Hematopoietic multipotent progenitor cell treated with erythropoietin and hydrocortisone succinate and interleukin-3 and kit ligand, for 4 days (in vitro differentiated cells): ENCODE measurements at regions not wholly inside any gene's neighbourhood (a gene's known extent, or its start where the extent isn't known, plus 50 kb on each side); places are given as distances from the start of the nearest gene placed in this dataset.

Source experiments
- DNase-seq: peaks from one replicate; pipeline ENCODE4 v3.0.0-alpha.2; 2015

DNA sequence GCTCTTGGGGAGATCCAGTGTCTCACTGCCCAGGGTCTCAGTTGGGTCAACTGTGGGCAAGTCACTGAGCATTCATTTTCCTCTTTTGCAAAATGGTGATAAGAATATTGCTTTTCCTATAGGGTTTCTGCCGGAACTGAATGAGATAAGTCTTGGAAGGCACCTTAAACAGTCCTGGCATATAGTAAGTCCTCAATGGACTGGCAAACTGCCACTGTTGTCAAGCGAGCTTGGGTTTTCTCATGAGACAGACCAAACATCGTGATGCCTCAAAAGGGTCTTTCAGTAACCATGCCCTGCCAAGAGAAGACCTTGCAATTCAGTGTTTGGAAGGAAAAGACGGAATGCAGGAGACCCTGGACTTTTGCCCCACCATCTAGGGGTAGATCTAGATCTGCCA is 251.5 kb downstream of the WDR11 start:
- no peak for DNase-seq

DNA sequence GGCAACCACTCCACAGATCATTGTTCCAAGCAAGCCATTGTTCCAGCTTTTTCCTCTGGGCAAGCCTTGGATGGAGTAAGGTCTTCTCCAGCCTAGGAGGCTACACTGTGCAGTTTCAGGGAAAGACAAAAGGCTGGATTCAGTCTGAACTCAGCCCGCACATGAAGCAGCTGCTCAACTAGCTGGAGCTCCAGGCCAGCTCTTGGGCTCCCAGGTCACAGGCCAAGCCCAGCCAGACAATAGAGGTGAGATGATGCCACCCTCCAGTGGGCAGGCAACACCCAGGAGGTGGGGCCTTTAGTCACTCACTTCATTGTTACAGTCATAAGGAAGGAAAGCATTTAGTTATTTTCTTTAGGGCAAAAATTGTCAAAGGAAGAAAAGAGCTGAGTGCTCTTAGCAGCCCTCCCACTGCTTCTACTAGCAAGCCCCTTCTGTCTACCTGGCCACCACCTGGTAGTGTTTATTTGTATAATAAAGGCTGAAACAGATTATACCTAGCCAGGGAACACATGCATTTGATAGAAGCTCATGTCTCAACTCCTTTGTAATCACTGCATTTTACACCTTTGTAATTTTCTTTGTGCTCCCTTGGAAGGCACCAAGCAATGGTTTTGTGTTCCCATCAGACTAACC is 253.4 kb downstream of the WDR11 start:
- DNase-seq = no peak

DNA sequence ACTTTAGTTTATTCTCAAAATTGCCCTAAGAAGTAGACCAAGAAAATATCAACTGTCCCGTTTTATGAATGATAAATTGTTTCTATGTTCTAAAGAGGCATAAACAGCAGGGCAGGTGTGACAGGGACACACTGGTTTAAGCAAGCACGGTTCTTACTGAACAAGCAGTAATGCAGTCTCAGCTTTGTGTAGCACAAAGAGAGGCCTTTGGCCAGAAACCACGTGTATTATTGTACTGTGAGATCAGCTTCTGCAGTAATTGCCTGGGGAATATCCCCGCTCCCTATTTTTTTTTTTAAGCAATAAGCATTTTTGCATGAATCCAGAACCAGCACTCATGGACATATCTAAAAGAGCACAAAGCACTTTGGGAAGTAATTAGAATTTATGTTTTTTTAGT is 255.4 kb downstream of the WDR11 start:
- no peak for DNase-seq

DNA sequence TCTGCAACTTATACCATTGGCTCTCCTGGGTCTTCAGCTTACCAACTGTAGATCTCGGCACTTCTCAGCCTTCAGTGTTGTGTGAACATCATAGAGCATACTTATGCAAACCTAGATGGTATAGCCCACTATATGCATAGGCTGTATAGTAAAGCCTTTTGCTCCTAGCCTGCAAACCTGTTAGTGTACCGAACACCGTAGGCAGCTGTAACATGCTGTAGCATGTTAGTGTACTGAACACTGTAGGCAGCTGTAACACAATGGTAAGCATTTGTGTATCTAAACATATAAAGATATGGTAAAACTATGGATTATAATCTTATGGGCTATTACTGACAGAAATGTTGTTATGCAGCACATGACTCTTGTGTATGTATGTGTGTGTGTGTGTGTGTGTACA is 256.9 kb downstream of the WDR11 start:
- DNase-seq = no peak

DNA sequence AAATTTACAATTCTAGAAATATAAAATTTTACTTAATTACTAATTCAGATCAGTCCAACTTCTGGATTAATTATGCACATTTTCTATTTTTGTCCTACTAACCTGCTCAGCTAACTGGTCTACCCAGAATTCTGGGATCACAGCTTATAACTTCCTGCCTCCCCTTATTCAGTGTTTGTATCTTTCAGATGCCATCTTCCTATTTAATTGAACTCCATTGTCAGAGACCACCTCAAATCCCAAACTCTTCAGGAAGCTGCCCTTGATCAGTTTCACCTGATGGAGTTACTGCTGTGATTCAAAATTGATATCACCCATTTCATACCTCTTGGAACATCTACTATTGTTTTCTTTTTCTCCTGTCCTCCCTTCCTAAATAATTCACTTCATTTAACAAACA is 259.2 kb downstream of the WDR11 start:
- DNase-seq = no peak

DNA sequence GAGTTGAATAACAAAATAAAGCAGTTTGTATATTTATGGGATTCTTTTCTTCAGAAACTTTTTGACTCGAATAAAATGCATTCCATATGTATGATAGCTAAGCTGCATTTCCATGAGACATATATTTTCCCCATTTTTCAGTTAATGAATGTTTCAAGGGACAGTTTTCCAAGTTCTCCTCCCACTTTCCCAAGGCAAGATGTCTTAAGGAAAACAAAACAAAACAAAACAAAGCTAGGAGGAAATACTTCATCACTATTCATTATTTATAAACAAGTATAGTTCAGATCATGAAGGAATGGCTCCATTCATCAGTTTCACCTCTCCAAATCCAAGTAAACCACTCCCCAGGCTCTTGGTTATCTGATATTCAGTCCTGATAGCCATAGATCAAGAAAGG is 261.0 kb downstream of the WDR11 start:
- DNase-seq = no peak

DNA sequence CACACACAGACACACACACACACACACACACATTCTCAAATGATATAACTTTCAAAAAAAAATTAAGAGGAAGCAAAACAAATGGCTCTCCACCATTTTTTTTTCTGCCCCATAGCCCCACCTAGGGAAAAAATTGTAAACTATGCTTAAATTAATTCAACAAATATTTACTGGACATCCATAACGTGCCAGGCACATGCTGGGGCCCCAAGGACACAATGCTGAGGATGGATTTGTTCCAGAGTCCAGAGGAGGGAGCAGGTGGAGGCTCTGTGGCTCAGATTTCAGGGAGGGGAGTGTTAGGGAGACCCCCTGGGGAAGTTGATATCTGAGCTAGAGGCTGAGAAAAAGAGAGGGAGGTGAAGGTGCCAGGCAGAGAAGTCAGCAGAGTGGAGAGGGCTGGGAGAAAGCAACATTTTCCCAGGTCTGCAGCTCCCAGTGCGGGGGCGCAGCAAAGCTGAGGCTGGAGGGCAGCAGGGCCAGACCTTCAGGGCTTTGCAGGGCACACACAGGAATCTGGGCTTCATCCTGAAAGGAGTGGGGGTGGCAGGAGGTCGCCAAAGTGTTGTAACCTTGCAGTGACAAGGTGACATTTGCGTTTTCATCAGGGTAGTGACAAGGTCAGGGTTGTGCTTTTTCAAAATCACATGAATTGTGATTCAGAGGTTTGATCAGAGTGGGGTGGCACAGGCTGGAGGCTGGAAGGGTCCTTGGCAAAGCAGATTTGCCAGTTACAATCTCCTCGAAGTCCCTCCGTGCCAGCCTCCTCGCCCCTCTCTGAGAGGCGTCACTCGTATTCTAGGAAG is 261.6 kb downstream of the WDR11 start:
- no peak for DNase-seq

DNA sequence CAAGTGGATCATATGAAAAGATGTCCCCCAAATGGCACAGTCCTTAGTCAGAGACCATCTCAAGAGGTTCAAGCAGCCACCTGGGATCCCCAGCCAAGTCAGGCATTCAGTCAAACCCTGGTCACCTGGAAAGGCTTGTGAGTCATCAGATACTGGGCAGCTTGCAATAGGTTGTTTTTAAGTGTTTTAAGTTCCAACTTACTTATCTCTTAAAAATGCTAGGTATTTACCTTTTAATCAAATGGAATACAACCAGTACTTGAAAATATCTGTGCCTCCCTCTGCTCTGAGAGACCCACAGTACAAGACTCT is 262.2 kb downstream of the WDR11 start:
- no peak for DNase-seq

DNA sequence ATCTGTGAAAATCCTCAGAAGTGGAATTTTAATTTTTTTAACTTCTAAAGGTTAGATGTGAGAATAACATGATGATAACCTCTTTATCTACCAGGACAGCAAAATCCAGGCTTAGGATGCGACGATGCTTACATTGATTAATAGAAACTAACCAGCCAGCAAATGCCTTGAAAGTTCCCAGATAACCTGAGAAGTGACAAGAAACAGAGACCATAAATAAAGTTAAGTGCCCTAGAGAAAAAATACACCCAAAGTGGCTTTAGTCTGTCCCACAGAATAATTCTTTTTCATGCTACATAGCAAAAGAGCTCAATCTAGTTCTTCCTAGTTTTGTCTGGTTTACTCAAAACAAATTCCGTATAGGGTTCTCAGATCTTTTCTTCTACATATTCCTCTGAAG is 262.7 kb downstream of the WDR11 start:
- no peak for DNase-seq

DNA sequence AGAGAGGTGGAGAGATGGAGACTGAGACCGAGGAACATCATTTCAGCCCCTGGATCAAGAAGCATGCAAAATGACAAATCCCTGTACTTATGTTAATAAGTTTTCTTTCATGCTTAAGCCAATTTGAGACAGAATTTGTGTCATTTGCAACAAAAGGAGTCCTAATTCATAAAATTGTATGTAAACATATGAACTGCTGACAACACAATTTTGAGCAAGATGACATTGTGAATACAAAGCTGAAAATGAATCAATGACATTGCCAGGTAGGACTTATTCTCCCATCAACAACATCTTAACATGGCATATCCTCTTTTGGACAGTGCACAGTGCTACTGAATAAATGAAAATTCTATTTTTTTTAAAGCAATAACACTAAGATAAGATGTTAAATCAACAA is 264.0 kb downstream of the WDR11 start:
- no peak for DNase-seq

DNA sequence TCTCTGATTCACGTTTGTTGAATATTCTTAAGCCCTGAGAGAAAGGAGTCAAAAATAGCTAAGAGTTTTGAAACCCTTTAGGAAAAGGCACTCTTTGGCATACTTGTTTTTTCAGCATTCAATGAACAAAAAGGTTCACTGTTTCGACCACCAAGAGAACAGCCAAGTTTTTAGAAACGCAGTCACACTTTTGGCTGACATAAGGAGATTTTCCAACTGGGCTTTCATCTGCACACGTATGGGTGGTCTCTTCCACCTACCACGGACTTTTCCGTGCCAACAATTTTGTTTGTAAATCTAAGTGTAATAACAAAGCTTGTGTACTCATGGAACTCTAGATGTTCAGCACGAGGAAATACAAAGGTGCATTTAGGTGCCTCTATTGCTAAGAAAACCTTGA is 270.3 kb downstream of the WDR11 start:
- DNase-seq = no peak

DNA sequence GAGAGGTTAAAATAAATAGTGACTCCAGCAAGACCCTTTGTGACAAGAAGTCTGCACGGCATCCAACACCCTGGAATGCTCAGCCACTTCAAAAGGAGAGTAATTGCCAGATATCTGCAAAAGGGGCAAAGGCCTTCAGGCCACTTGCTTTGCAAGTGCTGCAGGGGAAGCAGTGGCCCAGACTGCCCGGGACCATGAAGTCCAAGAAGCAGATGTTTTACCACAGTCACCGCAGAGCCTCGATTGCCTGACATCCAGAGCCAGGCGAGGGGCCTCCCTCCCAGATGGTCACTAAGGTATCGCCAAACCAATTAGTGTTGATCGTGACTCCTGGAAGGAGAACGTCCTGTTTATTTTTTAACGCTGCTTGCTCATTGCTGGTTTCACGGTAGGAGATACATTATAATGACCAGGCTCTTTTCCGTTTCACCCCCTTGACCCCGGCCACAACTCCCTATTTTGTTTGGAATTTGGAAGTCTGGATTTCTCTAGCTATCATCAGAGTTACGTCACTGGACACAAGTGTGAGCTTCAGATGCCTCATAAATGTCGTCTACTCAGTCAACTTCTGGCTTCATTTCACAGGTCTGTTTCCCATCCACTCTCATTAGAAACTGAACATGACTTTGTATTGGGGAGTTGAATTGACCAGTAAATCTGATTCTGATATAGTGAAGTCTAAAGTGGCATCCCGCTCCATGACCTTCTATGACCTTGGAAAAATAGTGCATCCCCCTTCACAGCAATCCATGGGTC is 276.2 kb downstream of the WDR11 start:
- no peak for DNase-seq

DNA sequence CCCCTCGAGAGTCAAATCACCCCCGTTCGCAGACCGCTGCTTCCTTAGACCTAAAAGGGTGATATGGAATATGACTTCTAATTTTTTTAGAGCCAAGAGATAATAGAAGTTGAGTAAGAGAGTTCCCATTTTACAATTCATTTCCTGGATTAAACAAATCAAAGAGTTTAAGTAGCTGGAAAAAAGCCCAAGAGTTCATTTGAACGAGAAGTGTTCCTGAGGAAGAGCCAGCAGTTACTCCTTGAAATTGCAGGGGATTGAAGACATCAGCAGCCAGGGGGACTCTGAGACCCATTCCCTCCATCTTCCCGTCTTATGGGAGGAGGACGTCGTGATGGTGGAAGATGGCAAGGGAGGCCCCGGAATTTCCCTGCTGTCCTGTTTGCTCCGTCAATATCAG is 277.0 kb downstream of the WDR11 start:
- no peak for DNase-seq

DNA sequence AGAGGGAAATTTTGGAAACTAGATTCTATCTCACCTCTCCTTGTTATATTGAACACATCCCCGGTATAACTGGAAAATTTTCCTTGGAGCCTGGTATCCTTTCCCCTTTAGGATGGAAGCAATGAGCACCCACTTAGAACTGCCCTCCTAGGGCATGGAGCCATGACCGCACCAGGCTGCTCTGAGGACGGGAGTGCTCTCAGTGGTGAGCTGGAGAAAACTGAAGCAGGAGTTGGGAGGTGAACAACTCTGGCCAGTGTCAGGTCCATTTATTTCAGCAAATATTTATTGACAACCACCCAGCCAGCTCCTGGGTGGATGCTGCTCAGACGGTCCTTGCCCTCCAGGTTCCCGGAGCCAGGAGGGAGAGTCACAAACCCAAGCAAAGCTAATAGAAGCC is 278.1 kb downstream of the WDR11 start:
- DNase-seq = no peak

DNA sequence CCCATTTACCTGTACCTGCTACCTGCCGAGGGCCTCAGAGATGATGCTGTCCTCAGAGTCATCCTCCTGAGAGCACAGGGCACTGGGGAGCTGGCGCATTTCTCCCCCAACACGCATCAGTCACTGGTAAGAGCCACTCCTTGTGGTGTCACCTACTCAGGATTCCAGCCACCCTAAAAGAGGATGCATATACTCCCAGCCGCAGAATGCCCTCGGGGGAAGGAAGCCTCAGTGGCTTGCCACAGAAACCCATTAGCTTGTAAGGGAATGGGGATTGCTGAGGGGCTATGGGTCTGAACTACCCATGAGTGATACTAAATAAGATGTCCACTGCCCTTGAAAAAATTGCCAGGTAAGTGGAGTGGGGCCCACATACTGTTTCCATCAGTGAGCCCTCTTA is 279.2 kb downstream of the WDR11 start:
- DNase-seq = no peak

DNA sequence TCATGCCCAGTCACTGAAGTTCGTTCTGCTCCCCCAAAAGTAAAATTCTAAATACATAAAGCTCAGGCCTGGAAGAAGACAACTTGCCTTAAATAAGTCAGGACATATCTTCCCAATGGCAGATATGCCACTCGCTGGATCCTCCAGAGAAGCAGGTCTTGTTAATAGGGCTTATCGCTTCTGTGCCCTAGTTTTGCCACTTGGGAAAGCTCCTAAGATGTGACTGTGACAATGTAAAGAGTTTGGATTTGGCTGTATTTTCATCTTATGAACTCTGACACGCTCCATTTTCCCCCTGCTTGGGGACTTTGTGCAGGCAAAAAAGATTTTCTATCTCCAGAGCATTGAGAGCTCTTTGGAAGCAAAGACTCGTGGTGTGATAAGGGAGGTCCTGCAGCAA is 279.9 kb downstream of the WDR11 start:
- DNase-seq = no peak

DNA sequence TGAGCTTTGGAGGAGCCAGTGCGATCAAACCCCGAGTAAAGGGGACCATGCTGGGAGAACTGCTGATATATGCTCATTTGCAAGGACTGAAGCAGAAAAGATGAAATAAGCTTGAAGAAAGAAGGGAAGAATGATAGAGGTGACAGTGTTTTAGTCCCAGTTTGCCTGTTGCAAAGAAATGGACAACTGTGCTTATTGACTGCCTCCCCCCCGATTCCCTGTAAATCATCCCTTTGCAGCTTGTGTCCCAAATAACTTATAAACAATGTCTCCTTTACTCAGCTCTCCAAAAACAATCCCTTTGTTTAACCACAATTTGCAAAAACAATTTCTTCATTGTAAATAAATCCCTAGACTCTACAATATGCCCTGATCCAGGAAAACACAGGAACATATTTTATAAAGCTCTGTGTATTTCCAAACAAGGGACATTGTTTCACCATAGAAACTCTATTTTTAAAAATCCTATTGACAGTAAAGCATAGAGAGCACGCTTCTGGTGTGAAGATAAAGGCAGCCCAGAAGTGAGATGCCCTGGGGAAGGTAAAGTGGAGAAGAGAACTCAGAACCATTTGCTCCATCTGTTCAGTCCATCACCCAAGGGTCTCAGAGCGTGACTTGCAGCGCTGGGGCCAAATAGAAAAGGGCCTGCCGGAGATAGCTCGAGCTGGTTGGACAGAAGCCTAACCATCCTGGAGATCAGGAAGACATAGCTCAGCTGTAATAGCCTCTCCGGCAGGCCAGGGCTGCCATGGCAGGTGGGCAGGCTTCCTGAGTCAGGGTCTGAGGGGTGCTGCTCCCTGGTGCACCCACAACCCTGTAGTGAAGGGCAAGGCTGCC is 280.5 kb downstream of the WDR11 start:
- DNase-seq = no peak

DNA sequence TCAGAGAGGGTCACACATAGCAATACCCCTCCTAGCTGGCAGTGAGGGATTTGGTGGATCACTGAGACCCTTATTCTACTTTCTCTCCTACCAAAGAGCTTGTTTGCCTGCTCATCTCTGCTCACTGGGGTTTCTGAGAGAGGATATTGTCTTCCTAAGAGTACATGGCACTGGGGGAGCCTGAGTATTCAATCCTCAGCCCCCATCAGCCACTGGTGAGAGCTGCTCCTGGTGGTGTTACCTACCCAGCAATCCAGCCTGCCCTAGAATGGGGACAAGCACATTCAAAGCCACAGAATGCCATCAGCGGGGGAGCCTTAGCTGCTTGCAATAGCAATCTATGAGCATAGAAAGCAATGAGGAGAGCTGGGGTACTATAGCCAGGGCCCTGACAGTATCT is 281.1 kb downstream of the WDR11 start:
- no peak for DNase-seq

DNA sequence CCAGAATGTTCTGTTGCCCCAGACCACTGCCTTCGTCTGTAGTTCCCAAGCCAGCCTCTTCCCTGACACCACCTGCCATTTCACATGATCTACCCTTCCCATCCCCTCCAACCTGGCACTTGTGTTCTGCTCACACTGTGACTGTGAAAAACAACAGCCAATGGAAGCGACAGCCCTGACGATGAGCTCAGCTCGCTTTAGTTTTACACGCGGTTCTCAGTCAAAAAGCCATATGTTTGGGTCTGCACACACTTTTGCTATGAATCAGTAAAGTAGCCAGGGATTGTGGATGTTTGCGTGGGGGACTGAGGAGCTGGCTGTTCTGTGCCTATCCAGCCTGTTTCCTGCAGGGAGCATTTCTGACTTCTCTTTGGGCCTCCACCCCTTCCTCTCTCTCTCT is 282.7 kb downstream of the WDR11 start:
- DNase-seq = no peak

DNA sequence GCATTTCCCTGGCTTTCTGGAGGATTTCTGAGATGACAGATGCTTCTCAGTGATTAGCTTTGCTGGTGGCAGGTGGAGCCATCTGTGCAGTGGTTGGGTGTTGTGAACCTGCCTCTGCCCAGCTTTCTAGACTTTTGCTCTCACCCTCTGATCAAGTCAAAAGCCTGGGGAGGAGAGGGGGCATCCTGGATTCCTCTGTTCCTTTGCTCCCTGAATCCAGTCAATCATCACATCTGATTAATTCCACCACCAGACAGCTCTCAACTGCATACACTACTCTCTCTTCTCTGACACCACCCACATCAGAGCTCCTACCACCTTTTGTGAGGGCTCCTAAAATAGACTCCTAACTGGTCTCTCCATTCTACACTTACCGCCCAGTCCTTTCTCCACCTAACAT is 283.5 kb downstream of the WDR11 start:
- no peak for DNase-seq

DNA sequence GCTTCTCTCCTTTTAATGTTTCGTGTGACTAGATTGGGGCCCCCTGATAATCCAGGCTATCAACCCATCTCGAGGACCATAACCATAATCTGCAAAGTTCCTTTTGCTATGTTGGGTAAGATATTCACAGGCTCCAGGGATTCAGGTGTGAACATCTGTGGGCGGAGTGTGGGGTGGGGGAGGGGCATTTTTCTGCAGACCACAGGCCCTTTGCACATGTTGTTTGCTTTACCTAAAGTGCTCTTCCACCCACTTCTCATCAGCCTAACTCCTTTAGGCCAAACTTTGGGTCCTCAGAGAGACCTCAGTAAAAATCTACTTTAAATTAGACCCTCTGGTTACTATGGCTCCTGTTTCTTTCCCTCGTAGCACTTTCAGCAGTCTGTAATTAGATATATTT is 284.4 kb downstream of the WDR11 start:
- DNase-seq = no peak

DNA sequence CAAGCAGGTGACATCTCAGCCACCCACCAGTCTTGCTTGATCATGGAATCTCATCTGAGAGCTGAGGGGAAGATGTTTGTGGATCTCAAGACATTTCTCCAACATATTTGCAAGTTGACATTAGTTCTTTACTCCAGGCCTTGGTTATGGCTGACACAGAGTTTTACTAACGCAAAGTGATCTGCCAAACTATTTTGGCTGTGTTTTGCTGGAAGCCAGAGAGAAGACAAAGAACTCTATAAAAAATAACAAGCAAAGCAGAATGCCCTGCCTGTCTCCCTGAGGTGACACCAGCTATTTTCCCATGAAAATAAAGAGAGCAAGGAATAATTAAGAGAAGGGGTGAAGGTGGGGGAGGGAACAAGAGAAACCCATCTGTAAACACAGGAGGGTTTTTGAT is 286.4 kb downstream of the WDR11 start:
- DNase-seq = no peak

DNA sequence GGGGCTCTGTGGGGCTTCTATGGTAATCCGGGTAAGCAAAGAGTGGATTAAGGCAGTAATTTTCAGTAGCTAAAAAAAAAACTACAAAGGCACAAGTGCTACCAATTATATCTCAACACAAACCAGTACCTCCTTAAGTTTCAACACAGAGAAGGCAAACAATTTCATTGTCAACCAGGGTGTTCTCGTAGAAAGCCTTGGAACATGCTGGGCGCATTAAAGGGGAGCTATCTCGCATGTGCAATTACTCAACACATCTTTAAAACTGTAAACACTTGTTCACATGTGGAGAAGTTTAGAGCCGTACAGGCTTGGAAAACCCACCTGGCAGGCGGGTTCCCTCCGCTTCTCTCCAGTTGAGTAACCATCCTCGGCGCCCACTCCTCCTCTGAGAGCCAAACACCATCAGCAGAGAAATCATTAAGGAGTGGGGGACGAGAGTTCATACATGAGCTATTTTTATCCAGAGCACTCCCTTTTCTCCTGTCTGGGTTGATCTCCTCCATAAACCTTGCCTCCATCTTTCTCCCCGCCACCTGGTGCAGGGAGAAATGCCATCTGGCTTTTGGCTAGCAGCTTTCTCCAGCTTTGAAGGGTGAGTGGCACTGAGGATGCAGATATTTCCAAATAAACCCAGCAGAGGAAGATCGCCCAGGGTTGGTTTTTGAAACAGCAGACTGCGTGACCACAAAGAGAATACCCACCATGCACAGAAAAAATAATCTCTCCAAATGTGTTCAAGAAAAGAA is 287.1 kb downstream of the WDR11 start:
- no peak for DNase-seq
